Hematopoietic multipotent progenitor cell (in vitro differentiated cells): ENCODE measurements at regions not wholly inside any gene's neighbourhood (a gene's known extent, or its start where the extent isn't known, plus 50 kb on each side); places are given as distances from the start of the nearest gene placed in this dataset.

Experiments used
- DNase-seq, 3 donors: peaks; one replicate each; pipeline ENCODE4 v3.0.0-alpha.2; 2011 to 2015; ENCODE audit warnings: low read depth in 2 of 3, low spot score in 2 of 3

- peak in 2 of 3 donors; percentile 18 to 63 for DNase-seq
Measured at GRCh38 chr11:28529540-28530410, 421.6 kb downstream of the METTL15 start.

- DNase-seq = no peak
Measured at GRCh38 chr11:28529046-28529445, 420.9 kb downstream of the METTL15 start.

- DNase-seq = no peak
Measured at GRCh38 chr11:28528217-28528616, 420.0 kb downstream of the METTL15 start.

DNA sequence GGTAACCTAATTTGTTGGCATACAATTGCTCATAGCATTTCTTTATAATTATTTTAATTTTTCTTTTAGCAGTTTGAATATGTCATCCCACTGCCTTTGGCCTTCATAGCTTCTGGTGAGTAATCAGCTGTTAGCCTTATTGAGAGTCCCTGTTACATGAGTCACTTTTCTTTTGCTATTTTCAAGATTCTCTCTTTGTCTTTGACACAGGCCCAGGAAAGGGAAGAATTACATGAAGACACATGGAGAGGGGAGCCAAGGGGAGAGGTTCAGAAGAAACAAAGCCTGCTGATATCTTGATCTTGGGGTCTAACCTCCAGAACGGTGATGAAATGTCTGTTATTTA, 418.2 kb downstream of the METTL15 start:
- DNase-seq = no peak

GRCh38 chr11:28525636-28526405, 417.6 kb downstream of the METTL15 start:
- DNase-seq = no peak

- DNase-seq = no peak
Measured at GRCh38 chr11:28524098-28524497, 415.9 kb downstream of the METTL15 start.

DNA sequence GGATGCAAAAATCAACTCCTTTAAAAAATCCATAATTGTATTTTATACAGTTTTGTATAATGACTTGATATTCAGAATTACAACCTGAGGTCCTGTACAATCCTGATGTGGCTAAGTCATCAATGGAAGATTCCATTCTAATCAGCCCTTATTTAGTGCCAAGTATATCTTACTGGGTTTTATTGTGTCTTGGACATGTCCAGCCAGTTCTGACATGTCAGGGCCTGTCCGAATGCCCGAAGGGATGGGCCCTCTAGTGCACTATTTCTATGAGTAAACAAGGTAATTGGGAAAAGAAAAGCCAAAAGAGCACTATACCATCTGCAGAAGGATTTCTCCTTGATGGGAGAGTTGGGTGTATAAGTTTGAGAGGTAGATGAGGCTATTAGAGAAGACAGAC, 412.9 kb downstream of the METTL15 start:
- no peak for DNase-seq

DNA sequence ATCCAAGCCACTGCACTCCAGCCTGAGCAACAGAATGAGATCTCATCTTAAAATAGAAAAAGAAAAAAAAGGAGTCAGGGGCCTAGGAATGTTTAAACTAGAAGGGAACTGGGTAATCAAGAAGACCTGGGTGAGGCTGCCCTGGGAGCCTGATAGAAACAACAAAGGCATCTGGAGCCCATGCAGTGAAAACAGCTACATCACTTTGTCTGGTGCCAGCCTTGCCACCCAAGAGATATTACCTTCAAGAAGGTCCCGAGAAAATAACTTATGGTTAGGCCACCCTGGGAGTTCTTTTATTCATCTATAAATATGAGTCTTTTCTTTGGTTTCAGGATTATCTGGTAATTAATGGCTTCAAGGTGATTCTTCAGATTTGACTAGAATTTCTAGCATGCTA, 412.1 kb downstream of the METTL15 start:
- DNase-seq = no peak

GRCh38 chr11:28518825-28519224, 410.6 kb downstream of the METTL15 start:
- no peak for DNase-seq

DNA sequence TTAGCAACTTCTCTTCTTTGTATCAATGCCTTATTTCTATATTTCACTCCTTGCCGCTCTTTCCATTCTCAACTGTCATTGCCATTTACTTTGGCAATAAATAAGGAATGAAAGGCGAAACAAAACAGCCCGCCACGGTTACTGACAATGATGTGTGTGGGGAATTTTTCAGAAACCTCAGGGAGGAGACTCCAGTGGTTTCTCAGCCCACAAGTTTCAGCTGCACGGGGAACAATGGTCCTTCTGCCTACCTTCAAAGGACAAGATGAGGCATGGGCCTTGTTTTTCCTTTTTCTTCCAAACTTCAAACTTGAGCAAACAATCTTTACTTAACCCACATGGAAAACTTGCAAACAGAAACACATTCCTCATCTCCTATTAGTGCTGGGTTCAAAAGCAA, 409.4 kb downstream of the METTL15 start:
- DNase-seq = no peak

GRCh38 chr11:28514391-28514790, 406.2 kb downstream of the METTL15 start:
- no peak for DNase-seq

- no peak for DNase-seq
Measured at GRCh38 chr11:28512143-28512756, 404.1 kb downstream of the METTL15 start.

GRCh38 chr11:28505232-28505631, 397.0 kb downstream of the METTL15 start:
- DNase-seq = no peak

DNA sequence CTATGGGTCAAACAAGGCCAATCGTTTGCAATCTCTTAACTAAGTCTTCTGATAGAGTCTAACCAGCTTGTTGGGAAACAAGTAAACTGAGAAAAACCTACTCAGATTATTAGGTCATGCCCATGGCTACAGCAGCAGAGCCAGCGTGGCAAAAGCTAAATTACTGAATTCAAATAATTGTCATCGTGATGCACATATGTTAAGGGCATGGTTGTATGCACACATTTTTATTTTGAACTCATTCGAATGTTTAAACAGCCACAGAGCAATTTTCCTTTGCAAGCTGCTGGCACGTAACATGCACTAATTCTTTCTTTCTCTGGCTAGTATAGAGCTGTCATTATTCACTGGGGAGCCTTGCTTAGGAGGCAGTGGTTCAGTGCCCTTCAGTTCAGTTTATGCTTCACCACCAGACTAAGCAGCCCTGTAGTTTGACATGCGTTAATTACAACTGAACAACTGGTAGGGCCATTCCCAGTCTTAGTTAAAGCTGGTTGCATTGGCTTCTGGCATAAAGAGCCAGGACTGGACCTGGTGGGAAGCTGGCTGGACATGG, 396.4 kb downstream of the METTL15 start:
- DNase-seq = no peak

GRCh38 chr11:28495333-28495732, 387.1 kb downstream of the METTL15 start:
- DNase-seq = no peak

GRCh38 chr11:28491431-28491830, 383.2 kb downstream of the METTL15 start:
- no peak for DNase-seq

- no peak for DNase-seq
Measured at GRCh38 chr11:28490773-28491382, 382.7 kb downstream of the METTL15 start.

GRCh38 chr11:28488336-28488735, 380.1 kb downstream of the METTL15 start:
- DNase-seq = no peak

DNA sequence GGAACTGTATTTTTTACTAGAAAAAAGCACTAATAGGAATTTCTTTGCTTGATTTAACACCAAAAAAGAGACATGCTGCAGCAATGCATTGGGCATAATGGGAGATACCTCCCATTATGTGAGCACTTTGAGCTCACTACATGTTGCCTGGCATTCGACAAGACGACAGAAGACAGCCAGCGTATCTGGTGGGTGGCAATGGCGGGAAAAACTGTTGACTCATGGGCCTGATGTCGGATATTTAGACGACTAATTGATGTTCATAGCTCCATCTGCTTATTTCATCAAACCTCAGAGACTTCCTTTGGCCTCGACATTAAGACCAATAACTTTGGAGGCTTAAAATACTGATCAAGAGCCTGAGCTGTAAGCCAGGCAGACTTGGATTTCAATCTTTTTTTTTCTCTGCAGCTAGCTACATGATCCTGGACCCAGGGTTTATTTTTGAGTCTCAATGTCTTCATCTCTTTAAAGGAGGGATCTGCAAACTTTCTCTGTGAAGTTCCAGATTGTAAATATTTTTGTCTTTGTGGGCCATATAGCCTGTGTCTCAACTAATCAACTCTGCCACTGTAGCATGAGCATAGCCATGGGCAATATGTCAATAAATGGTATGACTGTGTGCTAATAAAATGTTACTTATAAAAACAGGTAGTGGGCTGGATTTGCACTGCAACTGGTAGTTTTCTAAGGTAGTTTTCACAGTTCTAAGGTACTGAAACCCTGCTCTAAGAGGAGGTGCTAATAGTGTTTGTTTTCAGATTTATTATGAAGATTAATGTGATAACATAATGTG, 375.1 kb downstream of the METTL15 start:
- DNase-seq = no peak

- no peak for DNase-seq
Measured at GRCh38 chr11:28482666-28483065, 374.5 kb downstream of the METTL15 start.
